KBM-7 (cell line): ENCODE measurements at regions not wholly inside any gene's neighbourhood (a gene's known extent, or its start where the extent isn't known, plus 50 kb on each side); places are given as distances from the start of the nearest gene placed in this dataset.
"Not testable (repeated sequence)": the region's sequence is repeated elsewhere in the genome, so short reads cannot be mapped to it uniquely, and the experiment has no call there.

Source experiments
- DNase-seq: peaks from one replicate; pipeline ENCODE4 v3.0.0-alpha.2; 2015
- in situ Hi-C: fragments of 300-500 bp; cut with MboI; formaldehyde crosslinking; loops from 2 replicates; pipeline ENCODE4 v1.14.3; 2020; ENCODE audit warnings: low sequenced_read_pairs, low pct_unique_long_range_greater_than_20kb, mixed read lengths

DNA sequence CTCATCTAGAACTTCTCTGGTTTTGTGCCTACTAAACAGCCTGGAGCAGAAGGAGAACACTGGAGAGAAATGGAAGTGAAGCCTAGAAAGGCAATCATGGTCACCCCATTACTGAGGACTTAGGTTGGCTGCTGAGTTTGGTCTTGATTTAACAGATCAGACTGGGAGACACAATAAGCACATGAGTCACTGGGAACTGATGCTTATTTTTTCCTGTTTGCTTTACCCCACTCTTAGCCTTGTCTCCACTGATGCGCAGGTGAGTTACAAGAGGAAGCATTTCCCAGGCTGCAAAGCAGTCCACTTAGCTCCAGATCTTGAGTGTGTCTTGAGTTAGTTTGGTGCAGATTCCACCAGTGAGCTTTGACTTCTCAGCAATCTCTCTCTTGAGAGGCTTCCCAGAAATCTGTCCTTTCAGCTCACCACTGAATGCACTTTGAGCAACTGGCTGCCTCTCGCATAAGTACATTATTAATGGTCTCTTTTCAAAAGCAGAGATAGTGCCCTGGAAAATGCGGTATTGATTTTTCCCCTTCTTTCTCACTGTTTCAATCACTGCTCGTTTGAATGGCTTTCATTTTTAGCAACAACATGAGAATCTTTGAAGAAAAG is 390.2 kb upstream of the SETBP1 start:
- DNase-seq, result no peak
- in situ Hi-C loops, result no loop called here

DNA sequence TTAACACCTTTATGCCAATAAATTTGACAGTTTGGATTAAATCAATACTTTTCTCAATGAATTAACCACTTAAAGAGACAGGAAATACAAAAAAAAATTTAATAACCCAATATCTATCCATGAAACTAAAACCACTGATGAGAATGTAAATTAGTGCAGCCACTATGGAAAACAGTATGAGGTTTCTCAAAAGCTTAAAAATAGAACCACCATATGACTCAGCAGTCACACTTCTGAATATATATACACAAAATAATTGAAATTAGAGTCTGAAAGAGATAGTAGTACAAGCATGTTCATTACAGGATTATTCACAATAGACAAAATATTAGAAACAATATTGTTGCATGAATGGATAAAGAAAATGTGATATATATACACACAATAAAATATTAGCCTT is 382.1 kb upstream of the SETBP1 start:
- DNase-seq, result no peak
- in situ Hi-C loops, result no loop called here

DNA sequence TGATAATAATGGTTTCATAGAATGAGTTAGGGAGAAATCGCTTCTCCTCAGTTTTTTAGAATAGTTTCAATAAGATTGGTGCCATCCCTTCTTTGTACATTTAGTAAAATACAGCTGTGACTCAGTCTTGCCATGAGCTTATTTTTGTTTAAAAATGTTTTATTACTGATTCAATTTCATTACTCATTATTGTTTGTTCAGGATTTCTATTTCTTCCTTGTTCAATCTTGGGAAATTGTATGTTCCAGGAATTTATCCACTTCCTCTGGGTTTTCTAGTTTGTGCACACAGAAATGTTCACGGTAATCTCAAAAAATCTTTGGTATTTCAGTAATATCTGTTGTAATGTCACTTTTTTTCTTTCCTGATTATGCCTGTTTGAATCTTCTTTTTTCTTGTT is 371.5 kb upstream of the SETBP1 start:
- DNase-seq, result no peak
- in situ Hi-C loops, result no loop called here

DNA sequence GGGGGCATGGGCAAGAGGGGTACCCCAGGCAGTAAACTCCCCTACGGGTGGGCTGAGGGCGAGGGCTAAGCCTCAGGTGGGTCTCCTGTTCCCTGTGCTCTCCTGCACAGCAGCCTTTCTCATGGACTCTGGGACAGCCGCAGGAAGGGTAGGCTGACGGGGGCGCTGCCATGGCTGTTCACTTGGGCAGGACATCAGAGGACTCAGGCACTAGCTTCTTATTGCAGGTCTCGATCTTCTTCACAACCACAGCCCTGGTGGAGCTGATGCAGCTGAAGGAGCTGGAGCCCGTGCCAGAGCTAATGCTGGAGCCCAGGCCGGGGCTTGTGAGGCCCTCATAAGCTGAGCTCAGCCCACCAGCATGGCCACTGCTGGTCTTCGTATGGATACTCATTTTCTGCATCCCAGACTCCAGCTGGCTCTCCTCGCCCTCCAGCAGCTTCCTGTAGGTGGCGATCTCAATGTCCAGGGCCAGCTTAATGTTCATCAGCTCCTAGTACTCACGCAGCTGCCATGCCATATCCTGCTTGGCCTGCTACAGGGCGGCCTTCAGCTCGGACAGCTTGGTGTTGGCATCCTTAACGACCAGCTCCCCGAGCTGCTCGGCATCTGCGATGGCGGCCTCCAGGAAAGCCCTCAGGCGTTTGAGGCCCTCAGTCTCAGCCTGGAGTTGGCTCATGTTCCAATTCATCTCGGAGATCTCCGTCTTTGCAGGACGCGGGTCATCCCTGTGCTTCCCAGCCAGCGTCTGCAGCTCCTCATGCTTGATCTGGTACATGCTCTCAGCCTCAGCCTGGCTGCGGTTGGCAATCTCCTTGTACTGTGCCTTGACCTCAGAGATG is 359.8 kb upstream of the SETBP1 start:
- DNase-seq, result no peak
- in situ Hi-C loops, result no loop called here

DNA sequence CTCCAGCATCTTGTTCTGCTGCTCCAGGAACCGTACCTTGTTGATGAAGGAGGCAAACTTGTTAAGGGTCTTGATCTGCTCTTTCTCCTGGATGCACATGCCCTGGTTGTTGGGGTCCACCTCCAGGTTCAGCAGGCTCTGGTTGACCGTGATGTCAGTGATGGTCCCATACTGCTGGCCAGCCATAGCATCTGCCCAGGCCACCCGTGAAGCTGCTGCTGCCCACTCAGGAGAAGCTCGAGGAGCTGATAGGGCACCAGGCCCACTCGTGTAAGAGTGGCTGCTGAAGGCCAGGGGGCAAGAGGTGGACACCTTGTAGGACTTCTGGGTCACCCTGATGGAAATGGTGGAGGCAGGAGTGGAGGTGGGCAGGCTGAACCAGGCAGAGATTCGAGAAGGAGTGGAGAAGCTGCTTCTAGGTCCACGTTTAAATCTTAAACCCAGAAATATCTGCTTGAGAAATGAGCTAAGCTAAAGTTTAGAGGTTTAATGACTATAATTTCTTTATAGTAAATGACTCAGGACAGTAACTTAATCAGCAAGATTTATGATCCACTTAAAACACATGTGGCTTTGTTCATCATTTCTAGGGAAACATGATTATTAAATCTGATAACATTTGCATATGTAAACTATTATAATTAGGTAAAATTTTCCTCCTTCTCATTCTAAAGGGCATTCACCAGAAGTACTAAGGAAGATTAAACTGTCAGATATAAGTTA is 358.7 kb upstream of the SETBP1 start:
- DNase-seq, result no peak
- in situ Hi-C loops, result no loop called here

DNA sequence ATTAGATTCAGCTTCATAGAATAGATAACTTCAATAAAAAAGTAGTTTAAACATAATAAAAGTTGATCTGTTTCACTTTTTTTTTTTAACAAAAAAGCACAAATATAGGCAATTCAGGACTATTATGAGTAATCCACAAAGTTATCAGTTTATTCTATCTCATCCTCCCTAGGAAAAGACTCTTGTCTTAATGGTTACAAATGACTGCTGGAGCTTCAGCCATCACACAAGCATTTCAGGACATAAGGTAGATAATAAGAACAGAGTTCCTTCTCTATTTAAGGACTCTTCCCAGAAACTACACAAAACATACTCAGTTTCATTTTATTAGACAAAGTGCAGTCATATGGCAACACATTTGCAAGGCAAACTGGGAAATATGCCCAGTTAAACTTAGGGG is 357.6 kb upstream of the SETBP1 start:
- in situ Hi-C loops, result no loop called here
- no peak for DNase-seq

DNA sequence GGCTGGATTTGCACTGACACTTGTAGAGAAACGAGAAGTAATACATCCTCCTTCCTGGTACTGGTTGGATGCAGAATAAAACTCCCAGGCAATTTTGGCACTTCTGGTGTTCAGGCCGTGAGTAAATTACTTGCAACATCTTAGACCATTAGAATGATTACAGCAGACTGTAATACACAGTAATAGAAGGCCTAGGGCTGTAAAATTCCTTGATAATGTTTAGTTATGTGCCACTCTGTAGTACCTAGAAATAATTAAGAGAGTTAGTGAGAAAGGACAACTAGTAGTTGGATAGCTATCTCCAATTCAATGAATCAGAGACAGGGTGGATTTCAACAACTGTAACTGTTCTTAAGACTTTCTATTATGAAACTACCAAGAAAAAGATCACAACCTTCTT is 356.3 kb upstream of the SETBP1 start:
- in situ Hi-C loops, result no loop called here
- no peak for DNase-seq

DNA sequence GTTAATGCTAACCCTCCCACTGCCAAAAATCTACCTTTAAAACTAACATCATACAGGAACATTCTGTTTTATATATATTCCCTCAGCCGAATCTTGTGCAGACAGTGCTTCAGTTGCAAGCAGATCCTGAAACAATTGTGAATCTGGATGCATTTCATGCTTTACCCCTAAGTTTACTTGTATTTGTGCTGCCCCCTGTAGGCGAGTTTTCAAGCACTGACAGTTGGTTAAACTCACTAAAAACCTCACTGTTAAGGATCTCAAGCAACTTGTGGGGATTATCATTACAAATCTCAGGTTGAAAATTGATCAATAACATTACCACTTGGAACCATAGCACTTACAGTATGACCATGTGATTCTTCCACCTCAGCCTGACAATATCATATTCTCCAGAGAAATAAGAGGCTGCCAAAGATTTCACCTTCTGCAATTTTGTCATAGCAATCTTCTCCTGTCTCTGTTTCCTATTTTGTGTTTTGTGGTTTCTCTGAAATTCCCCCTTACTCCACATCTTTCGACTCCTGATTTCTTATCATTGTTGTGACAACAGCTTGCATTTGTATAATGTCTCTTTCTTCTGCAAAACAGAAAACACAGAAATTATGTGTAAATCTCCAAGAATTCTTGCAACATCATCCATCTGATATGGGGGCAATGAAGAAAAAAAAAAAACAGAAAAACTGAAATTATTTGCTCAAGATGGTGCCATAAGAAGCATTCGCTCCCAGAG is 354.6 kb upstream of the SETBP1 start:
- DNase-seq, result peak; percentile 3
- in situ Hi-C loops, result no loop called here

DNA sequence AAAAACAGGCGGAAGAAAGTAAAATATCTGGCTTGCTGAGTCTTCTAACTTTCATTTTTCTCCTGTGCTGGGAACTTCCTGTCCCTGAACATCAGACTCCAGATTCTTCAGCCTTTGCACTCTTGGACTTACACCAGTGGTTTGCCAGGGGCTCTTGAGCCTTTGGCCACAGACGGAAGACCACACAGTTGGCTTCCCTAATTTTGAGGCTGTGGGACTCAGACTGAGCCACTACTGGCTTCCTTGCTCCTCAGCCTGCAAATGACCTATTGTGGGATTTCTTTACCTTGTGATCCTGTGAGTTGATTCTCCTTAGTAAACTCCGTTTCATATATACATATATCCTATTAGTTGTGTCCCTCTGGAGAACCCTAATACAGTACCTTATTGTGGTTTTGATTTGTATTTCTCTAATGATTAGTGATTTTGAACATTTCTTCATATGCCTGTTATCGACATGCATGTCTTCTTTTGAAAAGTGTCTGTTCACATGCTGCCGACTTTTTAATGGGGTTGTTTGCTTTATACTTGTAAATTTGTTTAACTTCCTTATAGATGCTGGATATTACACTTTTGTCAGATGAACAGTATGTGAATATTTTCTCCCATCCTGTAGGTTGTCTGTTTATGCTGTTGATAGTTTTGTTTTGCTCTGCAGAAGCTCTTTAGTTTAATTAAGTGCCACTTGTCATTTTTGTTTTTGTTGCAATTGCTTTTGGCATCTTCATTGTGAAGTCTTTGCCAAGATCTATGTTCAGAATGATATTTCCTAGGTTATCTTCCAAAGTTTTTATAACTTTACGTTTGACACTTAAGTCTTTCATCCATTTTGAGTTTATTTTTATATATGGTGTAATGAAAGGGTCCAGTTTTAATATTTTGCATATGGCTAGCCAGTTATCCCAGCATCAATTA is 348.8 kb upstream of the SETBP1 start:
- in situ Hi-C loops, result no loop called here
- no peak for DNase-seq

DNA sequence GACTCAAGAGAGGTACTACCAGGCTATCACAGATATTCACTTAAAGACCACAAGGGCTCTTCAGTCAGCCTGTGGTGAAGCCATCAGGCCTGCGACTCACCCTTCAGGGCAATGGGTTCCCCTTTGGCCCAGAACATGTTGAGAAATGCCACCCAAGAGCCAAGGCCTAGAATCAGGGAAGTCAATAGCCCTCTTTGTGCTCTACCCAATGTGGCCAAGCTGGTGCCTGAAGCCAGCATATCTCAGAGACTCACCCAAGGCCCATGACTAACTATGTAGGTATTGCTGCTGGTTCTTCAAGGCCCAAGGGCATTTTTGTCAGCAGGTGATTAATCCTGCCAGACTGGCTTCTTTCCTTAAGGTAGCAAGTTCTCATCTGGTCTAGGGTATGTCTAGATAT is 338.9 kb upstream of the SETBP1 start:
- in situ Hi-C loops, result no loop called here
- DNase-seq, result no peak

DNA sequence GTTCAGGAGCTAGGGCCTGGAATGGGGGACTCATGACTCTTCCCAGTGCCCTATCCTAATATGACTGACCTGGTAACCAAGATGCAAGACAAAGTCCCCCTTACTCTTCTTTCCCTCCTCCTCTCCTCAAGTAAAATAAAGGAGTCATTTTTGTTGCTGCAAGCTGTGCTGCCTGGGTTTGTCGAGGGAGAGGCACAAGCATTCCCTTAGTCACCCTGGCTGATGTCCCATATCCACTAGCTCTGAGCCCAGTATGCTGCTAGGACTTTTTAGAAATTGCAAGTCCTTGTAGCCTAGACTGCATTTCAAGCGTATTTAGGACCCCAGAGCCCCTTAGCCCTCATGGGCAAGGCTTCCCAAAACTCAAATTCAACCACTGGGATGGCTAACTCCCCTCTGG is 338.5 kb upstream of the SETBP1 start:
- DNase-seq, result no peak
- in situ Hi-C loops, result no loop called here

DNA sequence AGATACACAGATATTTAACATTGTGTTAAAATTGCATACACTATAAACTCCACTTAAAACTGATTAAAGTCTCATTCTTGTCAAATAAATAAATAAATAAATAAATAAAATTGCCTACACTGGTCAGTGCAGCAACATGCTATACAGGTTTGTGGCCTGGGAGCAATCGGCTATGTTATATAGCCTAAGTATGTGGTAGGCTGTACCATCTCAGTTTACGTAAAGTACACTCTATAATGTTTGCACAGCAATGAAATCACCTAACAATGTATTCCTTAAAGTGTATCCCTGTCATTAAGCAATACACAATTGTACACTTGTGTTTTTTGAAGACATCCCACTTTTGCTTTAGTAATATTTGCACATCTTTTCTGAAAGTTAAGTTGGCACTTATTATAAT is 337.7 kb upstream of the SETBP1 start:
- in situ Hi-C loops, result no loop called here
- DNase-seq, result no peak

DNA sequence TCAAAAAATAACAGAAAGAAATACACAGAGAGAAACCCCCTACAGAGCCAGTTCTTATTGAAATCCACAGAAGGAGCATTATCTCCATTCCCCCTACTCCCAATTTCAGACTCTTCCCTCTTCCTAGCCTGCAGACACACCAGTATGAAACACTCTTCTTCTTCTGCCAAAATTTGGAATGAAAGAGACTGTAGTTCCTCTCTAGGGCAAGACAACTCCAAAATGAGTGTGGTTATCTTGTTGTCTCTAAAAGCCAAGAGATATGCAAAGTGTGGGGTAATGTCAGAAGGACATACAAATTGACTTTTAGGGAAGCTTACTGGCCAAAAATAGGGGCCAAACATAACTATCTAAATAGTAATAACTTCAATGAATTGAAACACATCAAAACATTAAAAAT is 337.1 kb upstream of the SETBP1 start:
- in situ Hi-C loops, result no loop called here
- DNase-seq, result no peak

DNA sequence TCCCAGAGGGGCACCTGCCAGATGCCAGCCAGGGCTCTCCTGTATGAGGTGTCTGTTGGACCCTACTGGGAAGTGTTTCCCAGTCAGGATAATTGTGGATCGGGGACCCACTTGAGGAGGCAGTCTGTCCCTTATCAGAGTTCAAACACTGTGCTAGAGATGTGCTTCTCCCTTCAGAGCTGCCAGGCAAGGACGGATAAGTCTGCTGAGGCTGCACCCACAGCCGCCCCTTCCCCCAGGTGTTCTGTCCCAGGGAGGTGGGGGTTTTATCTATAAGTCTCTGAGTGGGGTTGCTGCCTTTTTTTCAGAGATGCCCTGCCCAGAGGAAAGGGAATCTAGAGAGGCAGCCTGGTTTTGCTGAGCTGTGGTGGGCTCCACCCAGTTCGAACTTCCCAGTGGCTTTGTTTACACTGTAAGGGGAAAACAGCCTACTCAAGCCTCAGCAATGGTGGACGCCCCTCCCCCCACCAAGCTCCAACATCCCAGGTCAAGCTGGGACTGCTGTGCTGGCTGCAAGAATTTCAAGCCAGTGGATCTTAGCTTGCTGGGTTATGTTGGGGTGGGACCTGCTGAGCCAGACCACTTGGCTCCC is 324.0 kb upstream of the SETBP1 start:
- DNase-seq, result no peak
- in situ Hi-C loops, result no loop called here

DNA sequence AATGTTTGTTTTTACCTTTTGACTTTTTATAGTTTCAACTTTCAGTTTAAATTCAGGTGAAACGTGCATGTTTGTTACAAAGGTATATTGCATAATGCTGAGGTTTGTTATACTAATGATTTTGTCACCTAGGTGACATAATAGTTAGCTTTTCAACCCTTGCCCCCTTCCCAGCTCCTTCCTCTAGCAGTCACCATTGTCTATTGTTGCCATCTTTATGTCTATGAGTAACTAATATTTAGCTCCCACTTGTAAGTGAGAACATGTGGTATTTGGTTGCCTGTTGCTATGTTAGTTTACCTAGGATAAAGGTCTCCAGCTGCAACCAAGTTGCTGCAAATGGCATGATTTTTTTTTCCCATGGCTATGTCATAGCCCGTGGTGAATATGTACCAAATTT is 322.3 kb upstream of the SETBP1 start:
- in situ Hi-C loops, result no loop called here
- no peak for DNase-seq

DNA sequence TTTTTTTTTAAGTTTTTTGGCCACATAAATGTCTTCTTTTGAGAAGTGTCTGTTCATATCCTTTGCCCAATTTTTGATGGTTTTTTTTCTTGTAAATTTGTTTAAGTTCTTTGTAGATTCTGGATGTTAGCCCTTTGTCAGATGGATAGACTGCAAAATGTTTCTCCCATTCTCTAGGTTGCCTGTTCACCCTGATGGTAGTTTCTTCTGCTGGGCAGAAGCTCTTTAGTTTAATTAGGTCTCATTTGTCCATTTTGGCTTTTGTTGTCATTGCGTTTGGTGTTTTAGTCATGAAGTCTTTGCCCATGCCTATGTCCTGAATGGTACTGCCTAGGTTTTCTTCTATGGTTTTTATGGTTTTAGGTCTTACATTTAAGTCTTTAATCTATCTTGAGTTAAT is 320.9 kb upstream of the SETBP1 start:
- DNase-seq, result peak; percentile 29
- in situ Hi-C loops, result not testable (repeated sequence)

DNA sequence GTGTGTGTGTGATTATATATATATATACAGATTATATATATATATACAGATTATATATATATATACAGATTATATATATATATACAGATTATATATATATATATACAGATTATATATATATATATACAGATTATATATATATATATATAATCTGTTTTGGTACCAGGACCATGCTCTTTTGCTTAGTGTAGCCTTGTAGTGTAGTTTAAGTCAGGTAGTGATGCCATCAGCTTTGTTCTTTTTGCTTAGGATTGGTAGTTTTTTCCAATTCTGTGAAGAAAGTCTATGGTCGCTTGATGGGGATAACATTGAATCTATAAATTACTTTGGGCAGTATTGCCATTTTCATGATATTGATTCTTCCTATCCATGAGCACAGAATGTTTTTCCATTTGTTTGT is 318.5 kb upstream of the SETBP1 start:
- DNase-seq, result peak; percentile 31
- in situ Hi-C loops, result not testable (repeated sequence)

DNA sequence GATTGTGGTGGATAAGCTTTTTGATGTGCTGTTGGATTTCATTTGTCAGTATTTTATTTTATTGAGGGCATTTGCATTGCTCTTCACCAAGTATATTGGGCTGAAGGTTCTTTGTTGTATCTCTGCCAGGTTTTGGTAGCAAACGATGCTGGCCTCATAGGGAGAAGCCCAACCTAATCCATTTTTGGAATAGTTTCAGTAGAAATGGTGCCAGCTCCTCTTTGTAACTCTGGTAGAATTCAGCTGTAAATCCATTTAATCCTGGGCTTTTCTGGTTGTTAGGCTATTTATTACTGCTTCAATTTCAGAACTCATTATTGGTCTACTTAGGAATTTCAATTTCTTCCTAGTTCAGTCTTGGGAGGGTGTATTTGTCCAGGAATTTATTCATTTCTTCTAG is 309.8 kb upstream of the SETBP1 start:
- in situ Hi-C loops, result no loop called here
- DNase-seq, result no peak
